Ishikawa (cell line): ENCODE measurements at regions not wholly inside any gene's neighbourhood (a gene's known extent, or its start where the extent isn't known, plus 50 kb on each side); places are given as distances from the start of the nearest gene placed in this dataset.

Experiments used
- CEBPB ChIP-seq: IDR thresholded peaks from 2 replicates; pipeline ENCODE4 v1.6.1; 2012
- CREB1 ChIP-seq: IDR thresholded peaks from 2 replicates; pipeline ENCODE4 v1.6.1; 2012; ENCODE audit warnings: low read depth
- EGR1 ChIP-seq: IDR thresholded peaks from 2 replicates; pipeline ENCODE4 v1.6.1; 2012
- EP300 ChIP-seq: IDR thresholded peaks from 2 replicates; pipeline ENCODE4 v1.6.1; 2012; ENCODE audit warnings: borderline replicate concordance
- FOXM1 ChIP-seq: IDR thresholded peaks from 2 replicates; pipeline ENCODE4 v1.6.1; 2012; ENCODE audit warnings: low read depth, borderline replicate concordance
- NFIC ChIP-seq: IDR thresholded peaks from 2 replicates; pipeline ENCODE4 v1.6.1; 2012
- RAD21 ChIP-seq: IDR thresholded peaks from 2 replicates; pipeline ENCODE4 v1.6.1; 2012; ENCODE audit warnings: low read depth
- TAF1 ChIP-seq: IDR thresholded peaks from 2 replicates; pipeline ENCODE4 v1.6.1; 2012; ENCODE audit warnings: low read depth, mild to moderate bottlenecking
- TCF12 ChIP-seq: IDR thresholded peaks from 2 replicates; pipeline ENCODE4 v1.6.1; 2012; ENCODE audit warnings: low read depth
- TEAD4 ChIP-seq: IDR thresholded peaks from 2 replicates; pipeline ENCODE4 v1.6.1; 2012
- YY1 ChIP-seq: IDR thresholded peaks from 2 replicates; pipeline ENCODE4 v1.6.1; 2012; ENCODE audit warnings: low read depth
- ZBTB7A ChIP-seq: IDR thresholded peaks from 2 replicates; pipeline ENCODE4 v1.6.1; 2012; ENCODE audit warnings: low read depth
- TF ChIP-seq, protein P1 (sequence below): IDR thresholded peaks from 2 replicates; pipeline ENCODE4 v1.6.1; 2012; ENCODE audit warnings: low read depth, mild to moderate bottlenecking
- TF ChIP-seq, protein P2 (sequence below): IDR thresholded peaks from 2 replicates; pipeline ENCODE4 v1.6.1; 2012
- TF ChIP-seq, protein P3 (sequence below): IDR thresholded peaks from 2 replicates; pipeline ENCODE4 v1.6.1; 2012

DNA sequence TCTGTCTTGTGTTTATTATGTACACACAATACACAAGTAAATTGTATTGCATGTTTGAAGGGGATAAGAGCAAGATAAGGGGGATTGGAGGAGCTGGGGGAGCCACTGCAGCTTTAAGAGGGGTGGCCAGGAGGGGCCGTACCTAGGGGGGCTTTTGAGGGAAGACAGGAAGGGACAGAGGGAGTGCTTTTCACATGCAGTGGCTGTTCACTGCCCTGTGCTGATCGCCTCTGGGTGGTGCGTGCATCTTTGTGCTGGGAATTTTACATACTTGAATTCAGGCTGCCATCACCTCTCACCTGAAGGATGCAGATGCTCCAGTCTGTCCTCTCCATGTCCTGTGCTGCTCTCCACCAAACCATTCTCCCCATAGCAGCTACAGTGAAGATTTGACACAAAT, 179.5 kb downstream of the PTPRU start:
- TF ChIP-seq RAD21 (no peak), TEAD4 (no peak), CREB1 (no peak), EP300 (no peak), EGR1 (no peak), ZBTB7A (no peak), TCF12 (no peak), CEBPB (no peak), NFIC (no peak), FOXM1 (no peak), YY1 (no peak)
- TF ChIP-seq, protein P1, sequence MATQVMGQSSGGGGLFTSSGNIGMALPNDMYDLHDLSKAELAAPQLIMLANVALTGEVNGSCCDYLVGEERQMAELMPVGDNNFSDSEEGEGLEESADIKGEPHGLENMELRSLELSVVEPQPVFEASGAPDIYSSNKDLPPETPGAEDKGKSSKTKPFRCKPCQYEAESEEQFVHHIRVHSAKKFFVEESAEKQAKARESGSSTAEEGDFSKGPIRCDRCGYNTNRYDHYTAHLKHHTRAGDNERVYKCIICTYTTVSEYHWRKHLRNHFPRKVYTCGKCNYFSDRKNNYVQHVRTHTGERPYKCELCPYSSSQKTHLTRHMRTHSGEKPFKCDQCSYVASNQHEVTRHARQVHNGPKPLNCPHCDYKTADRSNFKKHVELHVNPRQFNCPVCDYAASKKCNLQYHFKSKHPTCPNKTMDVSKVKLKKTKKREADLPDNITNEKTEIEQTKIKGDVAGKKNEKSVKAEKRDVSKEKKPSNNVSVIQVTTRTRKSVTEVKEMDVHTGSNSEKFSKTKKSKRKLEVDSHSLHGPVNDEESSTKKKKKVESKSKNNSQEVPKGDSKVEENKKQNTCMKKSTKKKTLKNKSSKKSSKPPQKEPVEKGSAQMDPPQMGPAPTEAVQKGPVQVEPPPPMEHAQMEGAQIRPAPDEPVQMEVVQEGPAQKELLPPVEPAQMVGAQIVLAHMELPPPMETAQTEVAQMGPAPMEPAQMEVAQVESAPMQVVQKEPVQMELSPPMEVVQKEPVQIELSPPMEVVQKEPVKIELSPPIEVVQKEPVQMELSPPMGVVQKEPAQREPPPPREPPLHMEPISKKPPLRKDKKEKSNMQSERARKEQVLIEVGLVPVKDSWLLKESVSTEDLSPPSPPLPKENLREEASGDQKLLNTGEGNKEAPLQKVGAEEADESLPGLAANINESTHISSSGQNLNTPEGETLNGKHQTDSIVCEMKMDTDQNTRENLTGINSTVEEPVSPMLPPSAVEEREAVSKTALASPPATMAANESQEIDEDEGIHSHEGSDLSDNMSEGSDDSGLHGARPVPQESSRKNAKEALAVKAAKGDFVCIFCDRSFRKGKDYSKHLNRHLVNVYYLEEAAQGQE: no peak
- TF ChIP-seq, protein P2, sequence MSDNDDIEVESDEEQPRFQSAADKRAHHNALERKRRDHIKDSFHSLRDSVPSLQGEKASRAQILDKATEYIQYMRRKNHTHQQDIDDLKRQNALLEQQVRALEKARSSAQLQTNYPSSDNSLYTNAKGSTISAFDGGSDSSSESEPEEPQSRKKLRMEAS: no peak

DNA sequence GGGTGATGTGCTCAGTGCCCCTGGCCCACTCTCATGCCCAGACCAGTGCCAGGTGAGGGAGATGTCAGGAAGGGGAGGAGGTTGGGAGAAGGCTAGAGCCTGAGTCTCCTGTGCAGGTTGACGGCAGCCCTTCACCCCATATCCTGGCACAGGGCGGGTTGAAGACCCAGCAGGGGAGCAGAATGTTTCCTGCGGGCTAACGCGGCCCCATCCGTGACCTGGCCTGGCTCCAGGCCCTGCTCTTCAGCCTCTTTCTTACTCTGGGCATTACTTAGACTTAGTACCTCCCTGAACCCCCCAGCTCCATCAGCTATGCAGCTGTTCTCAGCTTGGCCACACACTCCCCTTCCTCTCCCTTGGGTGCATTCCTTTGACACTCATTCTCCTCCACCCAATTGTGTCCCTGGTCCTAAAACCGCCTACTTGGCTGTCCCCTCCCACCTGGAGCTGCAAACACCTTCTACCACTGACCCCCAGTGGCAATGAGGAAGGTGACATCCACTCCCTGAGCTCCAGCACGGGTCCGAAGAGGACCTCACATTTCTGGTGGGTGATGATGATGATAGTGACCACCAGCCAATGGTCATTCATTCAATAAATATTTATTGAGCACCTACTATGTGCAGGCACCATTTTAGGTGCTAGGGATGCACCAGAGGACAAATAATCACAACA, 179.0 kb downstream of the PTPRU start:
- TF ChIP-seq TAF1 (no peak), RAD21 (peak; percentile 59)

DNA sequence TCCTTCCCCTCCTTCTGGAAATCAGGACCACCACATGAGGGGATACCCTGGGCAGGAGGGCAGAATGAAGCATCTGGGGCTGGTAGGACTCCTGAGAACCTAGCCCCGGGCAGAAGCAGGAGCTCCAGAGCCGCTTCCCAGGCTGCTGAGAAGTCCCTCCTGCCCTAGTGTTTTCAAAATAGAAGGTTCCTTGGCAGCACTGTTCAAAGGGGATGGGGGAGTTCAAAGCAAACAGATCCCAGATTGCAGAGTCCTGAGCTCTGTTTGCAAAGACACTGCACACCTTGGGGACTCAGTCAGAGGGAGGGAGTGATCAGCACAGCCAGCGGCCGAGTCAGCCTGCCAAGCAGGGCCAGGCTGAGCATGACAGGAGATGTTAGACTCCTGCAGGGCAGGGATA, 177.8 kb downstream of the PTPRU start:
- TF ChIP-seq ZBTB7A: no peak
- no peak for TF ChIP-seq EP300
- no peak for TF ChIP-seq YY1
- TF ChIP-seq EGR1: no peak
- TF ChIP-seq, protein P3, sequence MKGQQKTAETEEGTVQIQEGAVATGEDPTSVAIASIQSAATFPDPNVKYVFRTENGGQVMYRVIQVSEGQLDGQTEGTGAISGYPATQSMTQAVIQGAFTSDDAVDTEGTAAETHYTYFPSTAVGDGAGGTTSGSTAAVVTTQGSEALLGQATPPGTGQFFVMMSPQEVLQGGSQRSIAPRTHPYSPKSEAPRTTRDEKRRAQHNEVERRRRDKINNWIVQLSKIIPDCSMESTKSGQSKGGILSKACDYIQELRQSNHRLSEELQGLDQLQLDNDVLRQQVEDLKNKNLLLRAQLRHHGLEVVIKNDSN: no peak
- no peak for TF ChIP-seq TAF1
- TF ChIP-seq CEBPB: no peak
- TF ChIP-seq, protein P2: no peak
- TF ChIP-seq TCF12: no peak
- no peak for TF ChIP-seq TEAD4
- TF ChIP-seq CREB1: no peak
- TF ChIP-seq, protein P1: no peak
- no peak for TF ChIP-seq NFIC
- TF ChIP-seq RAD21: no peak
- TF ChIP-seq FOXM1: no peak

DNA sequence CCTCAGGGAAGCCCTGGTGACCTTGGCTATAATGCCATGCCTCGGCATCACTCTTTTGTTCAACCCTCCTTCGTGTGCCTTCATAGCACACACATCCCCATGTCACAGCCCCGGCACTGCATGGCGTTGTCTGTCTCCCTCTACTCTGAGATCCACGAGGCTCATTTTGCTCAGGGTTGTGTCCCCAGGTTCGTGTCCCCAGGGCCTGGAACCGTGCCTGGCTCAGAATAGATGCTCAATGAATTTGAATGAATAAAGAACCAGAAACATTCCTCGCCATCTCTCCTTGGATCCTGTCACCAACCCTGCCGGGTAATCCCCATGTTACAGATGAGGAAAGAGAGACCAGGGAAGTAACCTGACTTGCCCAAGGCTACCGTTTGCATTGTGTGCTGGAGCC, 177.3 kb downstream of the PTPRU start:
- TF ChIP-seq FOXM1 (no peak), RAD21 (no peak), EP300 (no peak), EGR1 (no peak), TCF12 (no peak), ZBTB7A (no peak), CREB1 (no peak), CEBPB (no peak), YY1 (no peak), TAF1 (no peak), TEAD4 (no peak), NFIC (no peak)
- TF ChIP-seq, protein P2: no peak
- TF ChIP-seq, protein P3: no peak
- TF ChIP-seq, protein P1: no peak
